Osteoblast (primary cell): ENCODE measurements at regions not wholly inside any gene's neighbourhood (a gene's known extent, or its start where the extent isn't known, plus 50 kb on each side); places are given as distances from the start of the nearest gene placed in this dataset.
"Not testable (repeated sequence)": the region's sequence is repeated elsewhere in the genome, so short reads cannot be mapped to it uniquely, and the experiment has no call there.

ENCODE experiments used
- DNase-seq: peaks from one replicate; pipeline ENCODE4 v3.0.0; 2011; ENCODE audit warnings: low spot score, mixed read lengths; ENCODE audit not compliant: insufficient read length; ENCODE audit errors: missing footprints
- H2AFZ ChIP-seq: 2 replicates; pipeline ENCODE4 v1.6.0; 2011; ENCODE audit warnings: mild to moderate bottlenecking, low read length
- H3K27ac ChIP-seq: 2 replicates; pipeline ENCODE4 v1.5.1; 2011; ENCODE audit warnings: mild to moderate bottlenecking, low read depth, low read length, moderate library complexity
- H3K27me3 ChIP-seq: 2 replicates; pipeline ENCODE4 v1.6.0; 2012; ENCODE audit warnings: mild to moderate bottlenecking, control low read depth, inconsistent platforms, low read length, moderate library complexity; ENCODE audit not compliant: insufficient read depth
- H3K36me3 ChIP-seq: 2 replicates; pipeline ENCODE4 v1.5.1; 2011; ENCODE audit warnings: mild to moderate bottlenecking, low read length, control low read depth, moderate library complexity; ENCODE audit not compliant: insufficient read depth
- H3K4me1 ChIP-seq: 2 replicates; pipeline ENCODE4 v1.5.1; 2011; ENCODE audit warnings: mild to moderate bottlenecking, low read length, control low read depth, moderate library complexity; ENCODE audit not compliant: insufficient read depth
- H3K4me2 ChIP-seq: 2 replicates; pipeline ENCODE4 v1.6.0; 2011; ENCODE audit warnings: mild to moderate bottlenecking, low read length; ENCODE audit not compliant: insufficient read depth
- H3K4me3 ChIP-seq: fragments of 200-600 bp; sonication (generic); 3 replicates; pipeline ENCODE4 v1.5.1; 2012; ENCODE audit warnings: mild to moderate bottlenecking, low read length, inconsistent platforms; ENCODE audit not compliant: insufficient read depth
- H3K79me2 ChIP-seq: 2 replicates; pipeline ENCODE4 v1.6.0; 2012; ENCODE audit warnings: mild to moderate bottlenecking, low read length, control low read depth, inconsistent platforms; ENCODE audit not compliant: insufficient read depth
- H3K9me3 ChIP-seq: 2 replicates; pipeline ENCODE4 v1.5.1; 2011; ENCODE audit warnings: low read depth, low read length, control low read depth
- H4K20me1 ChIP-seq: 2 replicates; pipeline ENCODE4 v1.6.0; 2012; ENCODE audit warnings: mild to moderate bottlenecking, low read length, control low read depth; ENCODE audit not compliant: insufficient read depth
- TF ChIP-seq, protein P1 (sequence below): IDR thresholded peaks from 2 replicates; pipeline ENCODE4 v1.5.1; 2011; ENCODE audit warnings: mild to moderate bottlenecking, low read depth, low read length, moderate library complexity; ENCODE audit errors: extremely low read depth

DNA sequence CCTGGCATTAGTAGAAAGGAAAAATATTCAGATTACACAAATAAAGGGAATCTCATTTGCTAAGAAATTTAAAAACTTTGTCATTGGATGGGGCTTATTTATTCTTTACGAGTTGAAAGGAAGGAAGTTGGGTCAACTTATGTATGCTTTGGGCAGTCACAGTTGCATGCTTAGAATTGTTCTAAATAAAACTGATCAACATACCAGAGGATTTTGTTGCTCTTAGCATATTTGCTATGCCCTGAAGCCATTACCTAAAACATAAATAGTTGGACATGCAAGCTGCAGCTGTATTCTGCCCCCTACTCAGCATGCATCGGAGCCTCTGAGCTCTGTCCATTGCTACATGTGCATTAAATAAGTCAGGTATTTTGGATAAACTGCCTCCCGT is 172.7 kb upstream of the MEF2C start:
- Histone ChIP-seq H2AFZ (no peak overlapping the region), H3K79me2 (no peaks in the 10 kb centered on the region), H4K20me1 (no peaks in the 10 kb centered on the region), H3K27me3 (no peaks in the 10 kb centered on the region), H3K9me3 (no peaks in the 10 kb centered on the region), H3K36me3 (no peaks in the 10 kb centered on the region), H3K4me2 (no peak overlapping the region), H3K4me1 (no peaks in the 10 kb centered on the region), H3K4me3 (no peak overlapping the region), H3K27ac (no peak overlapping the region)
- TF ChIP-seq, protein P1, sequence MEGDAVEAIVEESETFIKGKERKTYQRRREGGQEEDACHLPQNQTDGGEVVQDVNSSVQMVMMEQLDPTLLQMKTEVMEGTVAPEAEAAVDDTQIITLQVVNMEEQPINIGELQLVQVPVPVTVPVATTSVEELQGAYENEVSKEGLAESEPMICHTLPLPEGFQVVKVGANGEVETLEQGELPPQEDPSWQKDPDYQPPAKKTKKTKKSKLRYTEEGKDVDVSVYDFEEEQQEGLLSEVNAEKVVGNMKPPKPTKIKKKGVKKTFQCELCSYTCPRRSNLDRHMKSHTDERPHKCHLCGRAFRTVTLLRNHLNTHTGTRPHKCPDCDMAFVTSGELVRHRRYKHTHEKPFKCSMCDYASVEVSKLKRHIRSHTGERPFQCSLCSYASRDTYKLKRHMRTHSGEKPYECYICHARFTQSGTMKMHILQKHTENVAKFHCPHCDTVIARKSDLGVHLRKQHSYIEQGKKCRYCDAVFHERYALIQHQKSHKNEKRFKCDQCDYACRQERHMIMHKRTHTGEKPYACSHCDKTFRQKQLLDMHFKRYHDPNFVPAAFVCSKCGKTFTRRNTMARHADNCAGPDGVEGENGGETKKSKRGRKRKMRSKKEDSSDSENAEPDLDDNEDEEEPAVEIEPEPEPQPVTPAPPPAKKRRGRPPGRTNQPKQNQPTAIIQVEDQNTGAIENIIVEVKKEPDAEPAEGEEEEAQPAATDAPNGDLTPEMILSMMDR: no peak
- no peak for DNase-seq

DNA sequence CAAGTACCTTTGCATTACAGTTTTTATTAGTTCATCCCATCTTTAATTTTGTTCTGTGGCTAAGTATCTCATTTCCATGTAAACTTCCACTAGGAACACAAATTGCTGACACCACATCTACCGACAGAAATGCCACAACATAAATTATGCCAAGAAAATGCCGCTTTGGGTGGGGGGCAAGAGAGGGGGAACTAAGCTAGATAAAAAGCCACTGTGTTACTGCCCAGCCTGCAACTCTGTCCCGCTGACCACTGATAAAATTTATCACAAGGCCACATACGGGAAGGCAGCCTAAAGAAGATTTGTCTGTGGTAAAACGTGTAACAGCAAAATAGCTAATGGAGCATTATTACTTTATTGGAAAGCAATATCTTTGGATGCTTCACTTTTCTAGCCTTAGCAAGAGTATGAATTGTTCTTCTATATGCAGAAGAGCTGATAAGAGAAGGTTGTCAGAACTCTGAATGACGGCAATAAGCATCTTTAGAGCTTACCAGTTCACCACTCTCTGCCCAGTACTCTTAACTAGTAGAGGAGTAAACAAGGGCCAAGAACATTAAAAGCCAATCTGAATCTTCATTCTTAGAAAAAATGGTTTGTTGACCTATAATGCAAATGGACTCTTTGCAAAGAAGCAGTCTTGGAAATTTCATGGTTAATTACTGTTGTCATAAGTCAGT is 172.2 kb upstream of the MEF2C start:
- Histone ChIP-seq H3K79me2 (no peaks in the 10 kb centered on the region), H3K27ac (no peak overlapping the region), H4K20me1 (no peaks in the 10 kb centered on the region), H3K36me3 (no peaks in the 10 kb centered on the region), H3K4me1 (no peaks in the 10 kb centered on the region), H3K4me2 (no peak overlapping the region), H2AFZ (no peak overlapping the region), H3K27me3 (no peaks in the 10 kb centered on the region), H3K4me3 (no peak overlapping the region), H3K9me3 (no peaks in the 10 kb centered on the region)
- no peak for DNase-seq
- TF ChIP-seq, protein P1: no peak

DNA sequence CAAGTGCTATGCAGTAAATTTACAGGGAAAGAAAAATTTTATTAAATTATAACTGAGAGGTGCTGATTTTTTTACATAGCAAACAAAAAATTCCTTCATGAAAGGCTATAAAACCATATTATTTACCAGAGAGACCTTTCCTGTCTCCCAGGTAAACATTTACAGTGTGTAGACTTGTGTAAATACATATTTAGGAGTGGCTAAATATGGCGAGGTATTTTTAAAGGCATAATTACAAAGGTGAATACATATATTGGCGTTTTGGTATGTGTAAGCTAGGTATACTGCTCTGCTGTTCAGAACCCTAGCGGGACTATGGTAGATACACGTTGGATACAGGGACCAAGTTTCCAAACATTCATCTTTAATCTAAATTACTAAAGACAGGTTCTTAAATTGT is 170.6 kb upstream of the MEF2C start:
- no peaks in the 10 kb centered on the region for H3K27me3 ChIP-seq
- no peak overlapping the region for H2AFZ ChIP-seq
- no peak overlapping the region for H3K4me2 ChIP-seq
- no peaks in the 10 kb centered on the region for H4K20me1 ChIP-seq
- DNase-seq: no peak
- H3K27ac ChIP-seq: no peak overlapping the region
- no peaks in the 10 kb centered on the region for H3K36me3 ChIP-seq
- no peaks in the 10 kb centered on the region for H3K9me3 ChIP-seq
- no peaks in the 10 kb centered on the region for H3K4me1 ChIP-seq
- H3K4me3 ChIP-seq: no peak overlapping the region
- TF ChIP-seq, protein P1: no peak
- H3K79me2 ChIP-seq: no peaks in the 10 kb centered on the region

DNA sequence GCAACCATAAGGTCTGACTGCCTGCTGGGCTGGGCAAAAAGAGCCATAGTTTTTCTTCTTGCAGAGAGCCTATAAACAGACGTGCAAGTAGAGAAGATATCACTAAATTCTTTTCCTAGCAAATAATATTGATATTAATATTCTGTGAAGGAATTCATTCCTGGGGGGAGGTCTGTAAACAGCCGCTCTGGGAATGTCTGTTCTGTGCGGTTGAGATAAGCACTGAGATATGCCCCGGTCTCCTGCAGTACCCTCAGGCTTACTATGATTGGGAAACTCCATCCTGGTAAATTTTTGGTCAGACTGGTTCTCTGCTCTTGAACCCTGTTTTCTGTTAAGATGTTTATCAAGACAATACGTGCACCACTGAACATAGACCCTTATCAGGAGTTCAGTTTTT is 167.1 kb upstream of the MEF2C start:
- DNase-seq, H3K79me2 ChIP-seq, H3K27me3 ChIP-seq, H3K4me1 ChIP-seq, H3K9me3 ChIP-seq, H3K4me2 ChIP-seq, H4K20me1 ChIP-seq, H3K4me3 ChIP-seq, H3K36me3 ChIP-seq, H2AFZ ChIP-seq, H3K27ac ChIP-seq: not testable (repeated sequence)
